Cerebellar nuclear complex (tissue), 1 donor: ENCODE measurements at regions not wholly inside any gene's neighbourhood (a gene's known extent, or its start where the extent isn't known, plus 50 kb on each side); places are given as distances from the start of the nearest gene placed in this dataset.
"Not testable (repeated sequence)": the region's sequence is repeated elsewhere in the genome, so short reads cannot be mapped to it uniquely, and the experiment has no call there.

ENCODE experiments used
- DNase-seq, 2 experiments: peaks; one replicate each; lab custom pipeline; 2025; lab: John Stamatoyannopoulos, UW

- DNase-seq, result no peak
Observed at GRCh38 chr7:45407730-45408408, 166.3 kb upstream of the ADCY1 start.

- DNase-seq, result no peak
Observed at GRCh38 chr7:45408409-45408737, 165.8 kb upstream of the ADCY1 start.

GRCh38 chr7:45410893-45411292, 163.3 kb upstream of the ADCY1 start:
- DNase-seq, result no peak

DNA sequence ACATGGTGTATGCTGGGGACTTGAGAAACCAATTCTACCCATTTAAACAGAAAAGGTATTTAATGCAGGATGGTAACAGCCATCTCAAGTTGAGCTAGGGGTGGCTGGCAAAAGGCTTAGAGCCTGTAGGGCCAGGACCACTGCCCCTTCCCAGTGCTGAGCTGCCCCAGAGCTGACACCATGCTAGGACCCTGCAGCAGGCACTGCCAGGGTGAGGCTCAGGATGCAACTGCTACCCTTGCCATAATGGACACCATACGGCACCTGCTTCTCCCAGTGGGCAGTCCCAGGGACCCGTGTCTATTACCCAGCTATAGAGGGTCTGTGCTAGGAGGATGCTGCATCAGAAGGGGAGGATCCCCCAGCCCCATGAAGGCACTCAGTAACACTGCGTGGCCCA, 160.7 kb upstream of the ADCY1 start:
- no peak for DNase-seq

DNA sequence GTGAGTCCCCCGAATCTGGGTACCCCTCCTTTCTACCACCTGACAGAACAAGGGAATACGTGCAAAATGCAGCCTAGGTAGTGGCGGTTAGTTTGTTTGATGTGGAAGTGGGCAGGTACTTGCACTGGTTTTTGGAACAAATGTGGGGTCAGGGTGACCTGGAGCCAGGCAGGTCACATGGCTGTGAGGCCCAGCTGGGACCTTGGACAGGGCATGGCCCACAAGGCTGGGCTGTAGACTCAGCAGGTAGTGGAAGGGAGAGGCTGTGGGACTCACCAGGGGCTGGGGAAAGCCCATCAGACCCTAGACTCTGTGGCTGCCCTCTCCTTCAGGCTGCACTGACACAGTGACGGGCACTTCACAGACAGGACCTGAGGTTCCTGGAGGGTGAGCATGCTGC, 159.9 kb upstream of the ADCY1 start:
- no peak for DNase-seq

GRCh38 chr7:45415265-45415664, 158.9 kb upstream of the ADCY1 start:
- DNase-seq, result no peak

DNA sequence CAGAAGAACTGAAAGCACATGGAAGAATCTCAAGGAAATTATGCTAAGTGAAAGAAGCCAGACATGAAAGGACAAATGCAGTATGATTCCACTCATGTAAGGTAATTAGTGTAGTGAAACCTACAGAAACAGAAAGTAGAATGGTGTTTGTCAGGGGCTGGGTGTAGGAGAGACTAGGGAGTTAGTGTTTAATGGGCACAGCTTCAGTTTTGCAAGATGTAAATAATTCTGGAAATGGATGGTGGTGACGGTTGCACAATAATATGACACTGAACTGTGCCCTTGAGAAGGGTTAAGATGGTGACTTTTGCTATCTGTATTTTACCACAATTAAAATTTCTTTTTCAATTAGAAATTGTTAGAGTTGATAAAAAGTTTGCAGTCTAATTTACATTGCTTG, 157.3 kb upstream of the ADCY1 start:
- no peak for DNase-seq

GRCh38 chr7:45417268-45417667, 156.9 kb upstream of the ADCY1 start:
- no peak for DNase-seq

DNA sequence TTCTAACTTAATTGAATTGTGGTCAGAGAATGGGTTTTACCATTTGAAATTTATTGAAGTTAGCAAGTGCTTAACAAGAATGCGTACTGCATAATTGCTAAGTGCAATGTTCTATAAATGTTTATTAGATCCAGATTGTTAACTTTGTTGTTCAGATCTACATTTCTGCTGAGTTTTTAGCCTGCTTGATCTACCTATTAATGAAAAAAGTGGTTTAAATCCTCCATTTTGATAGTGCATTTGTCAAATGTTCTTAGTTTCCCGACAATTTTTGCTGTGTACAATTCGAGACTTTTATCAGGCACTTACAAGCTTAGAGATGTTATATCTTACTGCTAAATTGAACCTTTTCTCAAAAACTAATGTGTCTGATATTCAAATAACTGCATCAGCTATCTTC, 156.4 kb upstream of the ADCY1 start:
- DNase-seq, result no peak

DNA sequence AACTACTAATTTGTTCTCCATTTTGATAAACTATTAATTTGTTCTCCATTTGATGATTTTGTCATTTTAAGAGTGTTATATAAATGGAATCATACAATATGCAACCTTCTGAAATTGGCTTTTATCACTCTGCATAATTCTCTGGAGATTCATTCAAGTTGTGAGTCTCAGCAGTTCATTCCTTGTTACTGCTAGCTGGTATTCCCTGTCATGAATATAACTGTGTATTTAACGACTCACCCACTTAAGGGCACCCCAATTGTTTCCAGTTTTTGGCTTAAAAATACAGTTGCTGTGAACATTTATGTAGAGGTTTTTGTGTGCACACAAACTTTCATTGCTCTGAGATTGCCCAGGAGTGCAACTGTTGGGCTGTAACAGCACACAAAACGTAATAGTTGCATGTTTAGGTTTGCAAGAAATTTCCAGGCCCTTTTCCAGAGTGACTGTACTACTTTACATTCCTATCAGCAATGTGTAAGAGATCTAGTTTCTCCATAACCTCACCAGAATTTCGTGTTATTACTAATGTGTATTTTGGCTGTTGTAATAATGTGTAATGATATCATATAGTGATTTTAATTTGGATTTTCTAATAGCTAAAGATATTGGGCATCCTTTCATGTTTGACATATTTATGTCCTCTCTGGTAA, 153.2 kb upstream of the ADCY1 start:
- DNase-seq, result no peak

- DNase-seq, result no peak
Observed at GRCh38 chr7:45421806-45422205, 152.4 kb upstream of the ADCY1 start.

- DNase-seq, result no peak
Observed at GRCh38 chr7:45430397-45430796, 143.8 kb upstream of the ADCY1 start.

DNA sequence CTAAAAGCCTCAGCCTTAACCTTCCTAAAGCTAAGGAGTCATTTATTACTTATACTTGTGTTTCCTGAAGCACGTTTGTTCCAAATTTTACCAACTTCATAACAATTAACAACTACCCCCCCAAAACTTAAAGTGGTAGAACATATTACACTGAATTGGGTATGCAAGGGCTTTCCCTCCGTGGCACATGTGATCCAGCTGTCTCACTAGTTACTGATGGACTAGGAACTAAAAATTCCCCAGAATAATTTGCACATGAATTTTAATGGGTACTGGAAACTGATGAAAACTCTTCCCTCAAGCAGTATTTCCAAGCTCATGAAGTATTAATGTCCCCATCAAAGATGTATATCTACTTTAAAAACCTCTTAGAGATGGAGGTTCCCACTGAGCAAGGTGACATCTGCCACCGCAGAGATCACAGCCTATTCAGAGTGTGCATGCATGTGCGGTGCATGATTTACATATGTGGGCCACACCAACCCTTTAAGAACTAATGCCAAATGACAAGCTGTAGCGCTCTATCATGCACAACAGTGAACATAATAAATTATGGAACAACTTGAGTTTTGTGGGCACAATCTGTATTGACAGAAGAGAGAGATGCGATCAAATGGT, 139.9 kb upstream of the ADCY1 start:
- DNase-seq, result no peak

DNA sequence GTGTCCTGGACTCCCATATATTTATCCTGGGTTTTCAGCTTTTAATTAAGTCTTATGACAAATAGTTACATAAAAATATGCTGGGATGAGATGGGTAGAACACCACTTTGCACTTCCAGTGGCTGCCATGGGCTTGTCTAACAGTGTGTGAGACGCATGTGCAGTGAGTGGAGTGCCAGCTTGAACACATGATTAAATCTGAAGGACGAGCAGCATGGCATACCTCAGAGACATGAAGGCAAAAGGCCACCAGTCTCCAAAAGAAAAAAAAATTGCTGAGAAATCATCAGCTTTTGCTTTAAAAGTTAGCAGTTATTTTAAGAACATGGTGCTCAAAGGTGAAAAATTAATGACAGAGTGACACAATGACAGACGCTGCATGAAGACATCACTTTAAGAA, 139.0 kb upstream of the ADCY1 start:
- no peak for DNase-seq

GRCh38 chr7:45435846-45436245, 138.3 kb upstream of the ADCY1 start:
- DNase-seq, result no peak

DNA sequence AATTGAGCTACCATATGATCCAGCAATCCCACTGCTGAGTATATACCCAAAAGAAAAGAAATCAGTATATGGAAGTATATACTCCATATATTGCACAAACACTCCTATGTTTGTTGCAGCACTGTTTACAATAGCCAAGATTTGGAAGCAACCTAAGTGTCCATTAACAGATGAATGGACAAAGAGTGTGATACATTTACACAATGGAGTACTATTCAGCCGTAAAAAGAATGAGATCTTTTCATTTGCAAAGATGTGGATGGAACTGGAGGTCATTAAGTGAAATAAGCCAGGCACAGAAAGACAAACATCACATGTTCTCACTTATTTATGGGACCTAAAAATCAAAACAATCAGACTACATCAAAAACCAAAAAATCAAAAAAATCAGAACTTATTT, 133.4 kb upstream of the ADCY1 start:
- not testable (repeated sequence) for DNase-seq

- DNase-seq, result no peak
Observed at GRCh38 chr7:45443263-45443662, 130.9 kb upstream of the ADCY1 start.

DNA sequence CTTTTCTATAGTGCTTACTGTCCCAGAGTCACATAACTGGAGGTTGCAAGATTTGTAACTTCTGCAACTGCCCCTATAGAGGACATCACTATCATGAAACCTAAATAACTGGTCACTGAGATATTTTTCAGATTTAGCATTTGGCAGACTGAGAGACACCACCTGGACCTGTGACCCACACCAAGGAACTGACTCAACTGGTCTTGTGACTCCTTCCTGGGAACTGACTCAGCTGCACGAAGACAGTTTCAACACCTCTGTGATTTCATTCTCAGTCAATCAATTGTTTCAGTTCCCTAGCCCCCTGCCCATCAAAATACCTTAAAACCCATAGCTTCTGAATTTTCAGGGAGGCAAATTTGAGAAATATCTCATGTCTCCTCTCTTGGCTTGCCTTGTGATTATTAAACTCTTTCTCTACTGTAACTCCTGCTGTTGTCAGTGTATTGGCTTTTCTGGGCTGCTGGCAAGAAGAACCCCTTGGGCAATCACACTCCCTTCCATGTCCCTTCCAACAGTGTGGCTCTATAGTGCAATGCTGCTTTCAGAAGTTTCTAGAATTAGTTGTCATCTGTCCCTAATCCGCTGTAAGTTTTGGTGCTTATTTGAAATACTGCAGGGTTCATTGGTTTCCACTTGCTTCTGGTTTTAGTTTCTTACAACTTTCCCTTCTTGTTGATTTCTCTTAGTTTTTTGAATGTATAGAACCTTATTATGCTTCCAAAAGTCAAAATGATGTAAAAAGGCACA, 127.8 kb upstream of the ADCY1 start:
- no peak for DNase-seq

DNA sequence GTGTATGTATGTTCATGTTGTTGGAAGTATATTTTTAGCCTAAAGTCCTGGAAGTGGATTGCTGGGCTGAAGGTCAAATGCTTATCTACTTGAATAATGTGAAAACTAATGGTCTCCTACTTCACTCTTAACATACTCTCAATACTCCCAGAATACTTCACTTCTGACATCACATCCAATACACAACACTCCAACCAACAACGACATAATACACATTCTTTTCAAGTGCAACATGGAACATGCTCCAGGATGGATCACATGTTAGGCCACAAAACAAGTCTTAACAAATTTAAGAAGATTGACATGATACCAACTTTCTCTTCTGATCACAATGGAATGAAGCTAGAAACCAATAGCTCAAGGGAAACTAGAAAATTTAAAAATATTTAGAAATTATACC, 126.9 kb upstream of the ADCY1 start:
- no peak for DNase-seq

DNA sequence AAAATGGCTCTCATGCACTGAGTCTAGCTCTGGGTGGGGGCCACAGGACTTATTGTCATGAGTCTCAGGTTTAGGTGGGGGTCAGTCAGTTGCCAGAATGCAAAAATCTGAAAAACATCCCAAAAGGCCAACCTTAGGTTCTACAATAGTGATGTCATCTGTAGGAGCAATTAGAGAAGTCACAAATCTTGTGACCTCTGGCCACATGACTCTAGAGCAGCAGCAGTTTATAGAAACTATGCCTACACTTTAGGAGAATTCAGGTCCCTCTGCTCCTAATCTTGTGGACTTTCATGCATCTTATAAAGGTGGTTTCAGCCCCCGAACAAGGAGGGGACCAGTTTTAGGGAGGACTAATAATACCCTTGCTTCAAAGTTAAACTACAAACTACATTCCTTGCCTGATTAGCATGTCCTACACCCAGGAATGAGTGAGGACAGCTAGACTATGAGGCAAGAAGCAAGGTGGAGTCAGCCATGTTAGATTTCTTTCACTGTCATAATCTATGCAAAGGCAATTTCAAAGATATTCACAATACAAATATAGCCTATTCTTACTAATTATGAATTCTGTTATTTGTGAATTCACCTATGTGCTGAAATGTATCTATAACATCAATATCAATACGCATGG, 123.5 kb upstream of the ADCY1 start:
- DNase-seq, result no peak

DNA sequence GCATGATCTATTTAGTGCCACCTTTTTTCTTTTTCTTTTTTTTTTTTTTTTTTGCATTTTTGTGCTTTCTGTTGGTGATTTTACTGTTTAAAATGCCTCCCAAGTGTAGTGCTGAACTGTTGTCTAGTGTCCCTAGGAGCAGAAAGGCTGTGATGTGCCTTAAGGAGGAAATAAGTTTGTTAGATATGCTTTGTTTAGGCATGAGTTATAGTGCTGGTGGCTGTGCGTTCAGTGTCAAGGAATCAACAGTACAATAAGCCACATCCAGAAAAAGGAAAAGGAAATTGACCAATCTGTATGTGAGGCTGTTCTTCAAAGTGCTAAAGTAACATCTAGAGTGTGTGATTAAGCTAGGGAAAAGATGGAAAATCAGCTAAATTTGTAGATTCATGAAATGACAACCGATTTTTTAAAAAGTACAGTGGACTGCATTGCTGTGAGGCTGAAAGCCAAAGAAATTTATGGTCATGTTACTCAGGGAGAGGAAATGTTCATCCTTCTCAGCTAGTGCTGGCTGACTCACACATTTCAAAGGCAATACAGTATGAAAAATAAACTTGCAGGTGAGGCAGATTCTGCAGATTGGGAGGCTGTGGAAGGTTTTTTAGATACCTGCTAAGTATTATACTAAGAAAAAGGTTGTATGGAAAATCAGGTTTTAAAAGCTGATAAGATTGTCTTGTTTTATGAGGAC, 122.7 kb upstream of the ADCY1 start:
- DNase-seq, result no peak

DNA sequence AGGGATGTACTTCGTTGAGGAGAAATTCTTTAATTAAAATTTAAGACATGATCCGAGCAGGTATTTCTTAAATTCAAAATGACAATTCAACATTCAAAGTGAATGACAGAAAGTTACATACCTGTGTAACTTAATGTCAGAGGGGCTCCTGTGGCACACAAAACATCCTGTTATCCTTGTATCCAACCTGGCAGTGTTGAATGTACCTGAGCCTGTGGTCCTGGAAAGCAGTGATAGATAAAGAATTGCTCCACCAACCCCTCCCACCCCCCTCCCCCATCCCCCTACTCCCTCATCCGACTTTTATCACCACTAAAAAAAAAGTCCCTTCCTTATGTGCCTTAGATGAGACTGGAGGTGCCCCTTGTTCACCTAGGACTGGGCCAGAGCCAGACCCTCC, 119.4 kb upstream of the ADCY1 start:
- no peak for DNase-seq
